Right ventricle myocardium superior (tissue), 1 donor: ENCODE measurements at regions not wholly inside any gene's neighbourhood (a gene's known extent, or its start where the extent isn't known, plus 50 kb on each side); places are given as distances from the start of the nearest gene placed in this dataset.
"Not testable (repeated sequence)": the region's sequence is repeated elsewhere in the genome, so short reads cannot be mapped to it uniquely, and the experiment has no call there.

Experiments
- ATAC-seq: fragments of 200-7000 bp; cut with Tn5 transposase; one replicate; pipeline ENCODE4 v1.9.1; 2020; ENCODE audit warnings: mild to moderate bottlenecking; ENCODE audit not compliant: poor library complexity
- DNase-seq: peaks from one replicate; pipeline ENCODE4 v3.0.0-alpha.2; 2020
- intact Hi-C: fragments of 100-400 bp; cut with DNase I; formaldehyde crosslinking; loops from one replicate; pipeline ENCODE4 v1.11.2; 2022
- donor health status: DM: no; HTN: yes; CAD: no; lungs with severe emphysema.

- ATAC-seq (no peak), DNase-seq (no peak)
- intact Hi-C loops, result no loop called here
Observed at GRCh38 chr5:23147625-23148024, 294.5 kb upstream of the CDH12 start.

GRCh38 chr5:23146183-23146582, 293.0 kb upstream of the CDH12 start:
- intact Hi-C loops, result no loop called here
- ATAC-seq (no peak), DNase-seq (no peak)

- ATAC-seq (peak; percentile 78), DNase-seq (no peak)
- intact Hi-C loops, result loop anchor here (5.0 kb wide), 1 partner anchor 252 kb away; no protein-coding TSS in a partner anchor
Observed at GRCh38 chr5:23139338-23140171, 286.4 kb upstream of the CDH12 start.

- DNase-seq (no peak), ATAC-seq (no peak)
- intact Hi-C loops, result no loop called here
Observed at GRCh38 chr5:23136958-23137357, 283.8 kb upstream of the CDH12 start.

- no peak for DNase-seq
- intact Hi-C loops, result no loop called here
- no peak for ATAC-seq
Observed at GRCh38 chr5:23132231-23132630, 279.1 kb upstream of the CDH12 start.

GRCh38 chr5:23112237-23112636, 259.1 kb upstream of the CDH12 start:
- ATAC-seq (no peak), DNase-seq (no peak)
- intact Hi-C loops, result no loop called here

- no peak for ATAC-seq
- intact Hi-C loops, result no loop called here
- DNase-seq, result no peak
Observed at GRCh38 chr5:23105021-23105420, 251.9 kb upstream of the CDH12 start.

GRCh38 chr5:23103566-23103965, 250.4 kb upstream of the CDH12 start:
- DNase-seq (no peak), ATAC-seq (no peak)
- intact Hi-C loops, result no loop called here

GRCh38 chr5:23095418-23095817, 242.3 kb upstream of the CDH12 start:
- DNase-seq, ATAC-seq, intact Hi-C loops: not testable (repeated sequence)

- no peak for DNase-seq
- intact Hi-C loops, result no loop called here
- no peak for ATAC-seq
Observed at GRCh38 chr5:23089286-23089685, 236.1 kb upstream of the CDH12 start.

GRCh38 chr5:23084815-23085214, 231.7 kb upstream of the CDH12 start:
- intact Hi-C loops, result no loop called here
- no peak for ATAC-seq
- no peak for DNase-seq

GRCh38 chr5:23072179-23072578, 219.0 kb upstream of the CDH12 start:
- intact Hi-C loops, result no loop called here
- DNase-seq (no peak), ATAC-seq (no peak)

- ATAC-seq (no peak), DNase-seq (no peak)
- intact Hi-C loops, result no loop called here
Observed at GRCh38 chr5:23071682-23072081, 218.5 kb upstream of the CDH12 start.

GRCh38 chr5:23064710-23065109, 211.6 kb upstream of the CDH12 start:
- ATAC-seq (no peak), DNase-seq (no peak)
- intact Hi-C loops, result no loop called here

- ATAC-seq, result no peak
- intact Hi-C loops, result no loop called here
- DNase-seq, result no peak
Observed at GRCh38 chr5:23053846-23054245, 200.7 kb upstream of the CDH12 start.

- DNase-seq (no peak), ATAC-seq (no peak)
- intact Hi-C loops, result no loop called here
Observed at GRCh38 chr5:23042226-23042625, 189.1 kb upstream of the CDH12 start.

GRCh38 chr5:23035555-23036090, 182.5 kb upstream of the CDH12 start:
- intact Hi-C loops, result no loop called here
- DNase-seq (no peak), ATAC-seq (no peak)

- ATAC-seq, result no peak
- no peak for DNase-seq
- intact Hi-C loops, result no loop called here
Observed at GRCh38 chr5:23033864-23034263, 180.7 kb upstream of the CDH12 start.

- DNase-seq, result no peak
- intact Hi-C loops, result no loop called here
- no peak for ATAC-seq
Observed at GRCh38 chr5:23029290-23029689, 176.1 kb upstream of the CDH12 start.

- intact Hi-C loops, result no loop called here
- no peak for DNase-seq
- peak; percentile 79 for ATAC-seq
Observed at GRCh38 chr5:23028445-23029021, 175.4 kb upstream of the CDH12 start.
